SK-N-SH treated with all-trans-retinoic acid at 6 μM for 48 hours (cell line): ENCODE measurements at regions not wholly inside any gene's neighbourhood (a gene's known extent, or its start where the extent isn't known, plus 50 kb on each side); places are given as distances from the start of the nearest gene placed in this dataset.

Experiments
- ATAC-seq: fragments of 200-7000 bp; cut with Tn5 transposase; 3 replicates; pipeline ENCODE4 v1.9.1; 2020; ENCODE audit warnings: mild to moderate bottlenecking, moderate library complexity
- ARNTL ChIP-seq: fragments of 450-650 bp; formaldehyde crosslinking; IDR thresholded peaks from 2 replicates; pipeline ENCODE4 v1.5.0; 2020; ENCODE audit warnings: low read depth, mild to moderate bottlenecking, moderate library complexity, borderline replicate concordance
- BACH2 ChIP-seq: fragments of 250-450 bp; sonication (Bioruptor Pico); IDR thresholded peaks from 2 replicates; pipeline ENCODE4 v1.9.0; 2021; ENCODE audit warnings: mild to moderate bottlenecking, borderline replicate concordance
- CREB5 ChIP-seq: fragments of 250-450 bp; sonication (Bioruptor Pico); IDR thresholded peaks from 2 replicates; pipeline ENCODE4 v1.5.1; 2020; ENCODE audit warnings: low read depth, mild to moderate bottlenecking, moderate library complexity
- CSDC2 ChIP-seq: fragments of 250-450 bp; sonication (Bioruptor Pico); IDR thresholded peaks from 2 replicates; pipeline ENCODE4 v1.5.0; 2020; ENCODE audit warnings: mild to moderate bottlenecking, moderate library complexity
- CSRNP3 ChIP-seq: fragments of 250-450 bp; sonication (Bioruptor Pico); IDR thresholded peaks from 2 replicates; pipeline ENCODE4 v1.5.1; 2021; ENCODE audit warnings: mild to moderate bottlenecking, moderate library complexity
- ESRRG ChIP-seq: fragments of 250-450 bp; sonication (Bioruptor Pico); IDR thresholded peaks from 2 replicates; pipeline ENCODE4 v1.6.1; 2021; ENCODE audit warnings: mild to moderate bottlenecking
- GLIS3 ChIP-seq: fragments of 250-450 bp; sonication (Bioruptor Pico); IDR thresholded peaks from 2 replicates; pipeline ENCODE4 v1.5.0; 2020; ENCODE audit warnings: mild to moderate bottlenecking, moderate library complexity
- ISL1 ChIP-seq: fragments of 250-450 bp; sonication (Bioruptor Pico); IDR thresholded peaks from 2 replicates; pipeline ENCODE4 v2.1.2; 2022; ENCODE audit warnings: mild to moderate bottlenecking, moderate library complexity
- OSR1 ChIP-seq: fragments of 250-450 bp; sonication (Bioruptor Pico); IDR thresholded peaks from 2 replicates; pipeline ENCODE4 v1.8.0; 2022; ENCODE audit warnings: moderate library complexity, mild to moderate bottlenecking, inconsistent platforms
- PATZ1 ChIP-seq: fragments of 250-450 bp; sonication (Bioruptor Pico); IDR thresholded peaks from 2 replicates; pipeline ENCODE4 v1.8.0; 2020; ENCODE audit warnings: mild to moderate bottlenecking, moderate library complexity, borderline replicate concordance
- PPARA ChIP-seq: fragments of 250-450 bp; sonication (Bioruptor Pico); IDR thresholded peaks from 2 replicates; pipeline ENCODE4 v1.5.0; 2020; ENCODE audit warnings: mild to moderate bottlenecking, borderline replicate concordance
- RARB ChIP-seq: fragments of 250-450 bp; sonication (Bioruptor Pico); IDR thresholded peaks from 2 replicates; pipeline ENCODE4 v1.8.0; 2021; ENCODE audit warnings: mild to moderate bottlenecking, moderate library complexity
- SNAI2 ChIP-seq: fragments of 250-450 bp; sonication (Bioruptor Pico); IDR thresholded peaks from 2 replicates; pipeline ENCODE4 v1.5.0; 2020; ENCODE audit warnings: mild to moderate bottlenecking, moderate library complexity
- TCF4 ChIP-seq: fragments of 250-450 bp; sonication (Bioruptor Pico); IDR thresholded peaks from 2 replicates; pipeline ENCODE4 v1.8.0; 2021; ENCODE audit warnings: mild to moderate bottlenecking, moderate library complexity, borderline replicate concordance
- TOX ChIP-seq: fragments of 250-450 bp; sonication (Bioruptor Pico); IDR thresholded peaks from 2 replicates; pipeline ENCODE4 v1.8.0; 2021; ENCODE audit warnings: mild to moderate bottlenecking, moderate library complexity, borderline replicate concordance
- TSHZ2 ChIP-seq: fragments of 250-450 bp; sonication (Bioruptor Pico); IDR thresholded peaks from 2 replicates; pipeline ENCODE4 v1.5.0; 2020; ENCODE audit warnings: mild to moderate bottlenecking, moderate library complexity
- ZC3H10 ChIP-seq: fragments of 250-450 bp; sonication (Bioruptor Pico); IDR thresholded peaks from 2 replicates; pipeline ENCODE4 v1.5.1; 2021; ENCODE audit warnings: mild to moderate bottlenecking, moderate library complexity
- ZFP3 ChIP-seq: fragments of 250-450 bp; sonication (Bioruptor Pico); IDR thresholded peaks from 2 replicates; pipeline ENCODE4 v1.5.0; 2020; ENCODE audit warnings: mild to moderate bottlenecking, moderate library complexity
- ZFP30 ChIP-seq: fragments of 450-650 bp; formaldehyde crosslinking; IDR thresholded peaks from 2 replicates; pipeline ENCODE4 v1.5.0; 2022; ENCODE audit warnings: mild to moderate bottlenecking, moderate library complexity
- ZNF565 ChIP-seq: fragments of 450-650 bp; formaldehyde crosslinking; conservative IDR thresholded peaks from 2 replicates; pipeline ENCODE4 v1.5.0; 2020; ENCODE audit warnings: low read depth, mild to moderate bottlenecking, moderate library complexity
- ZNF70 ChIP-seq: fragments of 450-650 bp; formaldehyde crosslinking; IDR thresholded peaks from 2 replicates; pipeline ENCODE4 v1.5.0; 2020; ENCODE audit warnings: mild to moderate bottlenecking, moderate library complexity
- ZNF8 ChIP-seq: fragments of 450-650 bp; formaldehyde crosslinking; IDR thresholded peaks from 2 replicates; pipeline ENCODE4 v1.5.0; 2020; ENCODE audit warnings: mild to moderate bottlenecking, moderate library complexity
- TF ChIP-seq, protein P1 (sequence below): fragments of 250-450 bp; sonication (Bioruptor Pico); IDR thresholded peaks from 2 replicates; pipeline ENCODE4 v1.8.0; 2021; ENCODE audit warnings: low read depth, mild to moderate bottlenecking, moderate library complexity, borderline replicate concordance

DNA sequence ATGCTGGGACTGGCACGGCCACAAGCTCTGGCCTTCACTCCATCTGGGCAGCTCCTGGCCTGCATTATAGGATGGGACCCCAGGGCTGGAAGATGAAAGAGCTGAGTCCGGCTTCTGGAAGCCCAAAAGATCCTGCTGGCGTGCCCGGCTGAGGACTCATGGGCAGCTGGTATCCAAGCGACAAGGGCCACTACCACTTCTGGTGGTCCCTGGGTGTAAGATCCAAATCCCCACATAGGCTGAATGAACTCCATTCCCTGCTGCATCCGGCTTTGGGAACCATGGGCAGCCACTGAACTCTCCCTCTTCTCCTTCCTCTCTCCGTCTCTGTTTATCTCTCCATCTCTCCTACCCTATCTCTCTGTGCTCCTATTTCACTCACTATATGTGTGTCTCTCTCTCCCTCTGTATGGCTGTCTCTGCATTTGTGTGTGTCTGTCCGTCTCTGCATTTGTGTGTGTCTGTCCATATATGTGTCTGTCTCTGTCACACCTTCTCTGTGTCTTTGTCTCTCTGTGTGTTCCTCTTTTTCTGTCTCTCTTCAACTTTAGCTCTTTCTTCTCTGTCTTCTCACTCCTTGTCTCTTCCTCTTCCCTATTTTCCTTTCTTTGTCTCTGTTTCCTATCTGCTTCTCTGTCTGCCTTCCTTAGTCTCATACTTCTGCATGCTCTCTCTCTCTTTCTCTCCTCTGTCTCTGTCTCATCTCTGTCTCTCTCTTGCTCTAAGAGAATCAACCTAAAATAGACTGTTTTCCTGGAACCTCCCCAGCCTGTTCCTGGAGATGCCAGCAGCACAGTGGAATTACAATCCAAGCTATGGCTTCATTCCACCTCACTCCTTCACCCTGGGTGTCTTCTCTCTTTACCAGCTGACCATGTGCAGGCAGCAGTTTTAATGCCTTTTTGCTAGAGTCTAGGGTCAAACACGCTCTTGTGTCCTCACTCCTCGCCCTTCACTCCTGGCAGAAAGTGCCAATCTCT, 60.4 kb upstream of the IRX6 start:
- no peak; the same call in 2 of the 3 replicates for ATAC-seq
- TF ChIP-seq ZFP30 (no peak), PPARA (CRISPR knock-in tag) (no peak), ESRRG (no peak), PATZ1 (CRISPR knock-in tag) (no peak), CSDC2 (CRISPR knock-in tag) (no peak), OSR1 (no peak), CSRNP3 (CRISPR knock-in tag) (no peak), RARB (no peak), BACH2 (CRISPR knock-in tag) (no peak), ZNF8 (CRISPR knock-in tag) (no peak), TOX (CRISPR knock-in tag) (no peak), GLIS3 (CRISPR knock-in tag) (no peak), ARNTL (CRISPR knock-in tag) (no peak), ISL1 (CRISPR knock-in tag) (no peak), ZFP3 (no peak), TCF4 (CRISPR knock-in tag) (no peak), CREB5 (CRISPR knock-in tag) (no peak)
- TF ChIP-seq, protein P1, sequence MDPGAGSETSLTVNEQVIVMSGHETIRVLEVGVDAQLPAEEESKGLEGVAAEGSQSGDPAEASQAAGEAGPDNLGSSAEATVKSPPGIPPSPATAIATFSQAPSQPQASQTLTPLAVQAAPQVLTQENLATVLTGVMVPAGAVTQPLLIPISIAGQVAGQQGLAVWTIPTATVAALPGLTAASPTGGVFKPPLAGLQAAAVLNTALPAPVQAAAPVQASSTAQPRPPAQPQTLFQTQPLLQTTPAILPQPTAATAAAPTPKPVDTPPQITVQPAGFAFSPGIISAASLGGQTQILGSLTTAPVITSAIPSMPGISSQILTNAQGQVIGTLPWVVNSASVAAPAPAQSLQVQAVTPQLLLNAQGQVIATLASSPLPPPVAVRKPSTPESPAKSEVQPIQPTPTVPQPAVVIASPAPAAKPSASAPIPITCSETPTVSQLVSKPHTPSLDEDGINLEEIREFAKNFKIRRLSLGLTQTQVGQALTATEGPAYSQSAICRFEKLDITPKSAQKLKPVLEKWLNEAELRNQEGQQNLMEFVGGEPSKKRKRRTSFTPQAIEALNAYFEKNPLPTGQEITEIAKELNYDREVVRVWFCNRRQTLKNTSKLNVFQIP: no peak

DNA sequence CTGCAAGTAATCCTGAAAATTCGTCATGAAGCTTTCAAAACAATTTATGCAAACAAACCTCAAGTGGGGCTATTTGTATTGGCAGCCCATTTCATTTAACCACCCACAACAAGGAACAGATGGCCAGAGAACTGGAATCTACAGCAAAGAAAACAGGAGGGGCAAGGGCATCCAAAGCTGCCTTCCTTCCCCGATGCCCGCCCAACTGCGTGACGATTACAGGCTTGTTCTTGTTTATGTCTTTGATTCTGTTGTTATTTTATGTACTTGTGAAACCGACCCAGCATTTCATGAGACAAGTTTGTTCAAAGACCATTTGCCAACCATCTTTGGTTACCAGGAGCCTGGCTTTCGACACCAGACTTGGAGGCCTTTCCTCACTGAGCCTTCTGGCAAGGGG, 59.1 kb upstream of the IRX6 start:
- no peak for ATAC-seq
- TF ChIP-seq GLIS3 (CRISPR knock-in tag): no peak
- TF ChIP-seq ZFP3: no peak
- TF ChIP-seq ZNF565: no peak
- TF ChIP-seq, protein P1: no peak
- TF ChIP-seq CSRNP3 (CRISPR knock-in tag): no peak
- no peak for TF ChIP-seq TCF4 (CRISPR knock-in tag)
- TF ChIP-seq ZNF70: no peak
- TF ChIP-seq CSDC2 (CRISPR knock-in tag): no peak
- TF ChIP-seq RARB: no peak
- no peak for TF ChIP-seq CREB5 (CRISPR knock-in tag)
- no peak for TF ChIP-seq ZC3H10 (CRISPR knock-in tag)
- no peak for TF ChIP-seq SNAI2
- no peak for TF ChIP-seq TSHZ2 (CRISPR knock-in tag)
